ENCODE measurements at regions not wholly inside any gene's neighbourhood (a gene's known extent, or its start where the extent isn't known, plus 50 kb on each side); places are given as distances from the start of the nearest gene placed in this dataset.

GRCh38 chr7:113456533-113456932, 338.2 kb upstream of the SMIM30 start:
- DNase-seq (ENCODE audit: low read depth): no peak

- no peak for DNase-seq (ENCODE audit: low read depth)
Observed at GRCh38 chr7:113454597-113455169, 336.3 kb upstream of the SMIM30 start.

DNA sequence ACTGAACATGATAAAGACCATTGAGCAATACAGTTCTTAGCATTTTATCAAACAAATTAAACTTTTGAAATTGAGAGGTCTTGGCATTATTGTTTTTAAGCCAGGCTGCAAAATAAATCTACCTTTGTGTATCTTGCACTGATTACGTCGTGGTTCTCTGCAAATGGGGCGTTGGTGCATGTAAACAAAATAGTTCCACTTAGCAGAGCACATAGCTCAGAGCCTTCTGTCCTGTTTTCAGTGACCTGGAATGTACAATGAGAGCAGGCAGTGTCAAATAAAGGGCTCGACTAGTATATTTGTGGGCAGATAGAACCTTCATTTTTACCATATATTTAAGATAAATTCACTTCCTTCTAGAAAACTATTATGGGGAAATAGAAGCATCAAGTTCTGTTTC, 333.9 kb upstream of the SMIM30 start:
- DNase-seq (ENCODE audit: low read depth): no peak

GRCh38 chr7:113446791-113447190, 328.4 kb upstream of the SMIM30 start:
- DNase-seq (ENCODE audit: low read depth): no peak

GRCh38 chr7:113446391-113446790, 328.0 kb upstream of the SMIM30 start:
- no peak for DNase-seq (ENCODE audit: low read depth)

- DNase-seq (ENCODE audit: low read depth): no peak
Observed at GRCh38 chr7:113444261-113444660, 325.9 kb upstream of the SMIM30 start.

GRCh38 chr7:113440173-113440572, 321.8 kb upstream of the SMIM30 start:
- DNase-seq (ENCODE audit: low read depth): no peak

- no peak for DNase-seq (ENCODE audit: low read depth)
Observed at GRCh38 chr7:113431406-113431805, 313.1 kb upstream of the SMIM30 start.

DNA sequence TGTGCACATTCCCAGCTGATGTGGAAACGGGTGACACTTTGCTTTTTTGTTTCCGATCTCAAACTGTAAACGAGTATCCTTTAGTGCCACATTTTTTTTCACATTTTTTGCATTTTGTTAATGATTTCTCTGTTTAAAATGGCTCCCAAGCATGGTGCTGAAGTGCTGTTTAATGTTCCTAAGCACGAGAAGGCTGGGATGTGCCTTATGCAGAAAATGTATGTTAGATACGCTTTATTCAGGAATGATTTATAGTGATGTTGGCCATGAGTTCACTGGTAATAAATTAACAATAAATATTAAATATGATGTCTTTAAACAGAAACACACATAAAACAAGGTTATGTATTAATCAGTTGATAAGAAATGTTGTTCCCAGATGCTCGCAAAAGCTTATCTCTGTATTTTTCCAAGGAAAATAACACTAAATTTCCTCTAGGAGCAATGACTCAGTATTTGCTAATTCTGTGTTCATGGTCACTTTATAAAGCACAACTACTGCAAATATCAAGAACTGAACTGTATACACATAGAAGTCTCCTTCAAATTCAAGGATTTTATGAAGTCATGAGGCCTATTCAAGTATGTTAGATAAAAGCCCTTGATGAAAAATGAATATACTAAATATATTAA, 305.9 kb upstream of the SMIM30 start:
- DNase-seq (ENCODE audit: low read depth): no peak

DNA sequence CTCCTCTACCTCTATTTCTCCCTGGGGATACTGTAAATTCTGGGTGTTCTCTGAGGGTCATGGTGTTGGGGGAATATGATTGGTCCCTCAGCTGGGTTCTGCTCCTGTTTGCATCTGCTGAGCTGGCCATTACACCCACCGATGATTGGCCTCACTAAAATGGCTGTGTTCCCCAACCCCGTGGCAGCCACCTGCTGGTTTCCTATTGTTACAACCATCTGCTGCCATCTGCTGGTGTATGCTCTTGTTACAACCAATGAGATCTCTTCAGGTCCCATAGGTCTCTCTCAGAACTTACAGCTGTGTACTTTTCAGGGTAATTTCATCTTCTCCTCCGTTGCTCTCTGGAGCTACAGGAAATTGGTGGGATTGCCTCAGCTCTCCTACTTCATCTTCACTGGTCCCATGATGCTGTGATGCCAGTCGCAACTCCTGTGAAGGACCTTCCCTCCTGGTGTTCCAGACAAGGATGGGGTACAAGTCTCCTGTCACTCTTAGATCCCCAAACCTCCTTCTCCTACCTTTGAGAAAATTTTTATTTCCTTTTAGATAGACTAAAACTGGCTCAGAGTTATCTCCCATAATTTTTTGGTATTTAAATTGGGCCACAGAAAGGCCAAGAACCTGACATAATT, 303.5 kb upstream of the SMIM30 start:
- DNase-seq (ENCODE audit: low read depth): peak; percentile 45

DNA sequence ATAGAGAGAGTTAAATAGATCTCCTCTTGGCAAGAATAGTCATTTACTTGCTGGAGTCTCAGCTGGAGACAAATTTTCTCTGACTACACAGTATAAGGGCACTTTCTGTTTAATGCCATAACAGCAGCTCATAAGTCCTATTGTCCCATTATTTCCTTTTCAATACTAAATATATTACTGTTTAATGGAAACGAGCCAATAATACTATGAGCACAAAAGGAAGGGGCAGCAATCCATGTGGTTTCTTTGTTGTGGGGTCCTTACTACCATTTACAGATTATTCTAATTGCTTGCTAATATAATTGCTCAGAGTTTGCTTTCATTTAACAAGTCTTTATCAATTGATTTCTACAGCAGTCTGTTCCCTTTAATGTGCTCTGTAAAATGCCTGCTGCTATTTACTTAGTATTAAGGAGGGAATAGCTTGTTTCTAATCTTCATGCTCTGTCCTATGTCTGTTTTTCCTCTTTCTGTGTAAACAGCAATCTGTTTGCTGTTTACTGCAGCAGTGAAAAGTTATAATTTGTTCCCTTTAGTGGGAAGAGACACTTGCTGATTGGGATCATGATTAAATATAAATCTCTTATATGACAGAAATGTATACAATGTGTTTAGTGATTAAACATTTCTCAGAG, 296.2 kb upstream of the SMIM30 start:
- DNase-seq (ENCODE audit: low read depth): no peak

DNA sequence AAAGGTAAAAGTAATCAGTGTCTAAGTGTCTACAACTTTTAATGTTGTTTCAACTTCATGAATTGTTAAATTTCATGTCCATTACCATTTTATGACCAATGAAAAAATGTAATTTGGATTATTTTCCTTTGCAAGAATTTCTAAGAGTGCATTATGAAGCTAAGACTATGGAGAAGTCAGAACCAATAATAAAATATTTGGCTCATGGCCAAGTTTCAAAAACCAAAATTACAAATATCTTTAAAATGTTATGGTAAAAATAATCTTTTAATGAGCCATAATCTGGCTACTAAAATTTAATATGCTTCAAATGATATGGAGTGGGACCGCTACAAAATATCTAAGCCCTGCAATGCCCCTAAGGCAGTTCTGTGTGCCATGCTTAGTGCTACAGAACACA, 294.1 kb upstream of the SMIM30 start:
- DNase-seq (ENCODE audit: low read depth): no peak

- no peak for DNase-seq (ENCODE audit: low read depth)
Observed at GRCh38 chr7:113410796-113411195, 292.4 kb upstream of the SMIM30 start.

- DNase-seq (ENCODE audit: low read depth): no peak
Observed at GRCh38 chr7:113408999-113409398, 290.6 kb upstream of the SMIM30 start.

- no peak for DNase-seq (ENCODE audit: low read depth)
Observed at GRCh38 chr7:113405296-113406056, 287.1 kb upstream of the SMIM30 start.

- DNase-seq (ENCODE audit: low read depth): no peak
Observed at GRCh38 chr7:113404245-113404644, 285.9 kb upstream of the SMIM30 start.

- no peak for DNase-seq (ENCODE audit: low read depth)
Observed at GRCh38 chr7:113402482-113402881, 284.1 kb upstream of the SMIM30 start.

- DNase-seq (ENCODE audit: low read depth): no peak
Observed at GRCh38 chr7:113402005-113402404, 283.7 kb upstream of the SMIM30 start.

DNA sequence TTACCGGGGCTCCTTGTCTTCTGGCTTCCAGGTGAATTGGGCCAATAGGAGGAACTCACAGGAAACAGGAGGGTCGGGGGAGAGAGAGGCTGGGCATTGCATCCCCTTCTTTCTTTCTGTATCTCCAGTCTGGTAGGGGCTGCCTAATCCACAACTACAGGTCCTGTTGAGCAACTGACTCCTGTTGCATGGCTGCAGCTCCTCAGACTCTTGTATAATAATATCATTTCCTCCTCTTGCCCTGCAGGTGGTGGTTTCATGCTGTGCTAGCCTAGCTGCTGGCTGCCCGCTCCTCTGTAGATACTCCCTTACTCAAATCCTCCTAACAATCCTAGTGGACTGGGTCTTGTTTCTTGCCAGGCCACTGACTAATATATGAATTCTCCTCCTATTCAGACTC, 276.5 kb upstream of the SMIM30 start:
- no peak for DNase-seq (ENCODE audit: low read depth)

DNA sequence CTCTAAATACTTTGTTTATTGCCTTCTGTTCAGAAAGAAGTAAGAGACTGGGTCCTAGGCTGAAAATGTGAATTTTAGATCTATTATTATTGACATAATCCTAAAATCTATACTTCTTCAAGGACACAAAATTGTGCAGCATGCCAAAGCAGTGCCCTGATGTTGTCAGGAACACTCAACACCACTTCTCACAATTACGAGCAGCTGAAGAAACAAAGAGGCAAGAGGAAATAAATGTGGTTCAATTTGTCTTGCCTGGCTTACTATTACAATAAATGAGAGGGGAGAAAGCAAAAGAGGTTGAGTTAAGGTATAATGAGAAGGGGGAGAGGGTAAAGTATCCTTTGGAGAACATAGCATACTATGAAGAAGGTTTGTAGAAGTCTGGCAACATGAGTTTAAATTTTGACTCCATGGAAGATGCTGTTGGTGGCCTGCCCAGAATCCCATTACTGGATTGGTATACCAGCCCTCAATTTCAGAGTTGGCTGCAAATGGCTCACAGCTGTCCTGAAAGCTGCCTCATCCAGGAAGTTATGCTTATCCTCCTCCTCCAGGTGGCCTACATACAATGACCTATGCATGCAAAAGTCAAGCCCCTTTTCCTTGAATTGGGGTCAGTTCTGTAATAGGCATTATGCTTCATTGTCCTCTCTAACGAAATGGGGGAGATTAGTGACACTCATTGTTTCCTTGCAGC, 274.6 kb upstream of the SMIM30 start:
- DNase-seq (ENCODE audit: low read depth): no peak

- DNase-seq (ENCODE audit: low read depth): no peak
Observed at GRCh38 chr7:113392421-113392820, 274.1 kb upstream of the SMIM30 start.

DNA sequence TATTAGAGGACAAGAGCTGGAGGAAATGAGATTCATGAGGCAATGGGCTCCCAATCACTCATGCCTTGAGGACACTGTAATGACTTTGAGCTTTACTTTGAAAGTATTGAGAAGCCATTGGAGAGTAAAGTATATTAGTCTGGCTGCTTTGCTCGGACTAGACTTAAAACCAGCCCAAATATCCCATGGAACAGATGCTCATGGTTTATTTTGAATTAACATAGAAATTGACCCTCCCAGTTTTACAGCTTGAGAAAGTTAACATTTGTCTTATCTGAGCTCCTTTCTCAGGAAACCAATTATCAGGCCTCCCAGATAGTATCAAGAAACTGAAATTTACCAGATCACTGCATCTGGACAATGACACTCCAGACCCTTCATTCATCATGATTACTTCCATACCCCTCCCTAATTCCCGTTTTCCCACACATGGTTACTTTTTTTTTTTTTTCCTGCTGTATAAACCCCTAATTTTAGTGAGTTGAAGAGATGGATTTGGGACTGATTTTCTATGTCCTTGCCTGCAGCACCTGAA, 270.8 kb upstream of the SMIM30 start:
- no peak for DNase-seq (ENCODE audit: low read depth)

Data from stimulated activated CD8-positive, alpha-beta memory T cell treated with anti-CD3 and anti-CD28 coated beads, Interleukin-15, amount 100 ng/mL, for 1 hour (primary cell).